ENCODE measurements at regions not wholly inside any gene's neighbourhood (a gene's known extent, or its start where the extent isn't known, plus 50 kb on each side); places are given as distances from the start of the nearest gene placed in this dataset.

GRCh38 chr21:27403011-27403410, 436.1 kb upstream of the ADAMTS5 start:
- DNase-seq: no peak
- no peak overlapping the region for H3K27ac Mint-ChIP-seq (ENCODE audit: unreplicated experiment)
- no peaks in the 10 kb centered on the region for H3K4me1 Mint-ChIP-seq (ENCODE audit: low read depth, unreplicated experiment)
- TF ChIP-seq, protein P1, sequence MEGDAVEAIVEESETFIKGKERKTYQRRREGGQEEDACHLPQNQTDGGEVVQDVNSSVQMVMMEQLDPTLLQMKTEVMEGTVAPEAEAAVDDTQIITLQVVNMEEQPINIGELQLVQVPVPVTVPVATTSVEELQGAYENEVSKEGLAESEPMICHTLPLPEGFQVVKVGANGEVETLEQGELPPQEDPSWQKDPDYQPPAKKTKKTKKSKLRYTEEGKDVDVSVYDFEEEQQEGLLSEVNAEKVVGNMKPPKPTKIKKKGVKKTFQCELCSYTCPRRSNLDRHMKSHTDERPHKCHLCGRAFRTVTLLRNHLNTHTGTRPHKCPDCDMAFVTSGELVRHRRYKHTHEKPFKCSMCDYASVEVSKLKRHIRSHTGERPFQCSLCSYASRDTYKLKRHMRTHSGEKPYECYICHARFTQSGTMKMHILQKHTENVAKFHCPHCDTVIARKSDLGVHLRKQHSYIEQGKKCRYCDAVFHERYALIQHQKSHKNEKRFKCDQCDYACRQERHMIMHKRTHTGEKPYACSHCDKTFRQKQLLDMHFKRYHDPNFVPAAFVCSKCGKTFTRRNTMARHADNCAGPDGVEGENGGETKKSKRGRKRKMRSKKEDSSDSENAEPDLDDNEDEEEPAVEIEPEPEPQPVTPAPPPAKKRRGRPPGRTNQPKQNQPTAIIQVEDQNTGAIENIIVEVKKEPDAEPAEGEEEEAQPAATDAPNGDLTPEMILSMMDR (IDR thresholded peaks at IDR 0.05; ENCODE audit: unreplicated experiment): no peak
- CTCF ChIA-PET: no interaction called here
- no peaks in the 10 kb centered on the region for H3K27me3 Mint-ChIP-seq (ENCODE audit: unreplicated experiment)
- H3K36me3 Mint-ChIP-seq (ENCODE audit: insufficient read depth, unreplicated experiment): no peaks in the 10 kb centered on the region
- H3K9me3 Mint-ChIP-seq (ENCODE audit: low read depth, unreplicated experiment): no peaks in the 10 kb centered on the region
- no peak overlapping the region for H3K4me3 Mint-ChIP-seq (ENCODE audit: low read depth, unreplicated experiment)
- BruUV-seq (replicated peaks): no TSS peak
- intact Hi-C loops (cut with micrococcal nuclease; ENCODE audit: unreplicated experiment): no loop called here

- TF ChIP-seq, protein P1 (IDR thresholded peaks at IDR 0.05; ENCODE audit: unreplicated experiment): no peak
- Mint-ChIP-seq H3K27me3 (ENCODE audit: unreplicated experiment) (no peaks in the 10 kb centered on the region), H3K36me3 (ENCODE audit: insufficient read depth, unreplicated experiment) (no peaks in the 10 kb centered on the region), H3K27ac (ENCODE audit: unreplicated experiment) (no peak overlapping the region), H3K9me3 (ENCODE audit: low read depth, unreplicated experiment) (peaks cover 2% of the 10 kb centered on the region), H3K4me1 (ENCODE audit: low read depth, unreplicated experiment) (no peaks in the 10 kb centered on the region), H3K4me3 (ENCODE audit: low read depth, unreplicated experiment) (no peak overlapping the region)
- BruUV-seq (replicated peaks): no TSS peak
- intact Hi-C loops (cut with micrococcal nuclease; ENCODE audit: unreplicated experiment): no loop called here
- CTCF ChIA-PET: no interaction called here
- DNase-seq: no peak
Measured at GRCh38 chr21:27400045-27400444, 433.2 kb upstream of the ADAMTS5 start.

DNA sequence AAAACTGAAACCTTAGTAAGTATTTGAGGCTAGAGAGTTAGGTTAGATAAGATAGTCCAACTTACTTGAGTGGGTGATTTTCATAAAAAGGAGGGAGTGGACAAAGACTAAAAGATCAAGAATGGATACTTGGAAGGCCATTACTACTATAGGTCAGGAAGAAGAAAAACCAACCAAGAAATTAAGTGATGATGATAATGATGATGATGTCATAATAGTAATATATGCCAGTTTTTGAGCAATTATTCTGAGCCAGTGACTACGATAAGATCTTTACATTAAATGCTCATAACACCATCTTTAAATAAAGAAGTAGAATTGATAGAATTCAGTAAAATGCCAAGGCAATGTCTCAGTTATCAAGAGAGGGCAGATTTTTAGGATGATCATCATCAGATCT, 430.7 kb upstream of the ADAMTS5 start:
- intact Hi-C loops (cut with micrococcal nuclease; ENCODE audit: unreplicated experiment): no loop called here
- Mint-ChIP-seq H3K27me3 (ENCODE audit: unreplicated experiment) (no peaks in the 10 kb centered on the region), H3K4me3 (ENCODE audit: low read depth, unreplicated experiment) (no peak overlapping the region), H3K36me3 (ENCODE audit: insufficient read depth, unreplicated experiment) (no peaks in the 10 kb centered on the region), H3K4me1 (ENCODE audit: low read depth, unreplicated experiment) (no peaks in the 10 kb centered on the region), H3K9me3 (ENCODE audit: low read depth, unreplicated experiment) (peaks cover 2% of the 10 kb centered on the region), H3K27ac (ENCODE audit: unreplicated experiment) (no peak overlapping the region)
- CTCF ChIA-PET: no interaction called here
- TF ChIP-seq, protein P1 (IDR thresholded peaks at IDR 0.05; ENCODE audit: unreplicated experiment): no peak
- DNase-seq: no peak
- BruUV-seq (replicated peaks): no TSS peak

DNA sequence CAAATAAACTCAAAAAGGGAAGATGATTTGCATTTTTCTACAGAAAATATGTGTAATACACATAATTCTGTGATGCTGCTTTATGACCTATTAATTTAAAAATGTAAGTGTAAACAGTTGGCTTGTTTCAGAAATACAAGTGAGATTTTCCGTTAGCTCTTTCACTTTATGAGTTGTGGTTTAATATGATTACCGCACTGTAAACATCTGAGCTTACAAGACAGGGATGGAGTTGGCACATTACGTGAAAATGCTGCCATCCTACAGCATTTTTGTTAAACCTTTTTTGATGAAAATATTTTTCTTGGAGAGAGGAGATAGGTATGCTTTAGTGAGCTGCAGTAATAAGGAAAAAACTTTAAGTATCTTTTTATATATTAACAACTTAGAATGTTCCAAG, 426.8 kb upstream of the ADAMTS5 start:
- no TSS peak for BruUV-seq (replicated peaks)
- DNase-seq: no peak
- Mint-ChIP-seq H3K27ac (ENCODE audit: unreplicated experiment) (no peak overlapping the region), H3K4me1 (ENCODE audit: low read depth, unreplicated experiment) (no peaks in the 10 kb centered on the region), H3K36me3 (ENCODE audit: insufficient read depth, unreplicated experiment) (no peaks in the 10 kb centered on the region), H3K4me3 (ENCODE audit: low read depth, unreplicated experiment) (no peak overlapping the region), H3K9me3 (ENCODE audit: low read depth, unreplicated experiment) (peaks cover 2% of the 10 kb centered on the region), H3K27me3 (ENCODE audit: unreplicated experiment) (no peaks in the 10 kb centered on the region)
- CTCF ChIA-PET: no interaction called here
- TF ChIP-seq, protein P1 (IDR thresholded peaks at IDR 0.05; ENCODE audit: unreplicated experiment): no peak
- intact Hi-C loops (cut with micrococcal nuclease; ENCODE audit: unreplicated experiment): no loop called here

DNA sequence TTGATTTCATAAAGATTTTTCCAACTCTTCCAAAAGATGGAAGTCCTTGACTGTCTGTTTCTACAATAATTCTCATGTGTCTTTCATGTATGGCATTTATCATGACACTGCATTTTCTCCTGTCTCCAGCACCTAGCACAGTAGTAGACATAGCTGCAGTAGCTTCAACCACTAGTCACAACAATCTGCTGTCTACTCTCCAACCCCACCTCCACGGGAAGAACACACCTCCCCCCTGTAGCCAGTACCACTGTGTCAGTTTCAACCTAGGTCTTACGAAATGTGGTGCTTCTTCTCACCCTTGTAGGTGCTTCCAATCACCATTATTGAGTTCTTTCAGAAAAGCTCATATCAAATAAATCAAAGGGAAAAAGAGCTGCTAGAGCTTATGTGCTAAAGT, 425.1 kb upstream of the ADAMTS5 start:
- Mint-ChIP-seq H3K9me3 (ENCODE audit: low read depth, unreplicated experiment) (no peaks in the 10 kb centered on the region), H3K4me1 (ENCODE audit: low read depth, unreplicated experiment) (no peaks in the 10 kb centered on the region), H3K36me3 (ENCODE audit: insufficient read depth, unreplicated experiment) (no peaks in the 10 kb centered on the region), H3K4me3 (ENCODE audit: low read depth, unreplicated experiment) (no peak overlapping the region), H3K27ac (ENCODE audit: unreplicated experiment) (no peak overlapping the region), H3K27me3 (ENCODE audit: unreplicated experiment) (no peaks in the 10 kb centered on the region)
- BruUV-seq (replicated peaks): no TSS peak
- TF ChIP-seq, protein P1 (IDR thresholded peaks at IDR 0.05; ENCODE audit: unreplicated experiment): no peak
- no peak for DNase-seq
- intact Hi-C loops (cut with micrococcal nuclease; ENCODE audit: unreplicated experiment): no loop called here
- CTCF ChIA-PET: no interaction called here
